GM06990 (cell line): ENCODE measurements at regions not wholly inside any gene's neighbourhood (a gene's known extent, or its start where the extent isn't known, plus 50 kb on each side); places are given as distances from the start of the nearest gene placed in this dataset.

Source experiments
- DNase-seq: peaks from one replicate; pipeline ENCODE4 v3.0.0-alpha.2; 2011; ENCODE audit not compliant: insufficient read length; ENCODE audit errors: extremely low read depth
- H3K27me3 ChIP-seq: replicated peaks from 2 replicates; pipeline ENCODE4 v1.6.0; 2011; ENCODE audit warnings: low read length; ENCODE audit not compliant: control insufficient read depth, insufficient read depth
- H3K36me3 ChIP-seq: 2 replicates; pipeline ENCODE4 v1.5.1; 2011; ENCODE audit warnings: low read length; ENCODE audit not compliant: control insufficient read depth, insufficient read depth
- H3K4me3 ChIP-seq: replicated peaks from 2 replicates; pipeline ENCODE4 v1.5.1; 2011; ENCODE audit warnings: low read depth, mild to moderate bottlenecking, control low read depth, low read length
- TF ChIP-seq, protein P1 (sequence below): IDR thresholded peaks from 2 replicates; pipeline ENCODE4 v1.5.1; 2011; ENCODE audit warnings: low read length, control low read depth, mild to moderate bottlenecking, inconsistent platforms; ENCODE audit not compliant: insufficient read depth, poor library complexity, severe bottlenecking

- no peak overlapping the region for H3K4me3 ChIP-seq
- no peaks in the 10 kb centered on the region for H3K27me3 ChIP-seq
- DNase-seq = no peak
- no peaks in the 10 kb centered on the region for H3K36me3 ChIP-seq
- TF ChIP-seq, protein P1, sequence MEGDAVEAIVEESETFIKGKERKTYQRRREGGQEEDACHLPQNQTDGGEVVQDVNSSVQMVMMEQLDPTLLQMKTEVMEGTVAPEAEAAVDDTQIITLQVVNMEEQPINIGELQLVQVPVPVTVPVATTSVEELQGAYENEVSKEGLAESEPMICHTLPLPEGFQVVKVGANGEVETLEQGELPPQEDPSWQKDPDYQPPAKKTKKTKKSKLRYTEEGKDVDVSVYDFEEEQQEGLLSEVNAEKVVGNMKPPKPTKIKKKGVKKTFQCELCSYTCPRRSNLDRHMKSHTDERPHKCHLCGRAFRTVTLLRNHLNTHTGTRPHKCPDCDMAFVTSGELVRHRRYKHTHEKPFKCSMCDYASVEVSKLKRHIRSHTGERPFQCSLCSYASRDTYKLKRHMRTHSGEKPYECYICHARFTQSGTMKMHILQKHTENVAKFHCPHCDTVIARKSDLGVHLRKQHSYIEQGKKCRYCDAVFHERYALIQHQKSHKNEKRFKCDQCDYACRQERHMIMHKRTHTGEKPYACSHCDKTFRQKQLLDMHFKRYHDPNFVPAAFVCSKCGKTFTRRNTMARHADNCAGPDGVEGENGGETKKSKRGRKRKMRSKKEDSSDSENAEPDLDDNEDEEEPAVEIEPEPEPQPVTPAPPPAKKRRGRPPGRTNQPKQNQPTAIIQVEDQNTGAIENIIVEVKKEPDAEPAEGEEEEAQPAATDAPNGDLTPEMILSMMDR = no peak
Observed at GRCh38 chr1:8217809-8218208, 100.1 kb upstream of the SLC45A1 start.

DNA sequence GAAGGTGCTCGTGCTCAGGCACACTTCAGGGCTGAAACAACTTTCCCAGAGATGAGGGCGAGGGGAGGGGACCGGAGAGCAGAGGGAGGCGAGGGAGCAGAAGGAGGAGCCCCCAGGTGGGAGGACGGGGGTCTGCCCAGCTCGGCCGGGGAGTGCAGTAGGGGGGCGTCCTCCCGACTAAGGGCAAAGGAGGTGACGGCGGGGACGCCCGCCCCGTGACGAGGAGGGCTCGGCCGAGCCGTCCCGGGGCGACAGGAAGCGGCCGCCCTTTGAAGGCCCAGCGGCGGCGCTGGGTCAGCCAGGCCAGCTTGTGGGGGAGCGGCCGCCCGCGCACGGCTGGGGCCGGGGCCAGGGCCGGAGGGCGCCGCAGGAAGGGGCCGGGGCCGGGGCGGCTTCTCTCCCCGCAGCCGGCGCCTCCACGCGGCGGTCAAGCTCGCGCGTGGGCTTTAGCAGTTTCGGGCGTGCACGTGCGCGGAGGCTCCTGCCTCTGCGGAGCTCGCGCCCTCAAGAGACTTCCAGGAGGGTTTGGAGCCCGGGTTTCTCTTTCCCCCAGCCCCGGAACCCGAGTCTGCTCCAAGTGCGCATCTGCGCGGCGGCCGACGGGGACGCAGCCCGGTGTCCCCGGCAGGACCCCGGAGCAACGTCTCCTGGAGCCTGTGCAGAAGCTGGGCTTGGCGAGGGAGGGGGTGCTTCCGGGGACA is 100.8 kb upstream of the SLC45A1 start:
- Histone ChIP-seq H3K27me3 (no peaks in the 10 kb centered on the region; the same call in 1 of the 2 replicates), H3K4me3 (no peak overlapping the region), H3K36me3 (no peaks in the 10 kb centered on the region)
- no peak for DNase-seq
- TF ChIP-seq, protein P1 = no peak

GRCh38 chr1:8216005-8216404 is 101.9 kb upstream of the SLC45A1 start:
- DNase-seq = no peak
- H3K36me3 ChIP-seq = no peaks in the 10 kb centered on the region
- TF ChIP-seq, protein P1 = no peak
- no peaks in the 10 kb centered on the region; the same call in 1 of the 2 replicates for H3K27me3 ChIP-seq
- H3K4me3 ChIP-seq = no peak overlapping the region

DNA sequence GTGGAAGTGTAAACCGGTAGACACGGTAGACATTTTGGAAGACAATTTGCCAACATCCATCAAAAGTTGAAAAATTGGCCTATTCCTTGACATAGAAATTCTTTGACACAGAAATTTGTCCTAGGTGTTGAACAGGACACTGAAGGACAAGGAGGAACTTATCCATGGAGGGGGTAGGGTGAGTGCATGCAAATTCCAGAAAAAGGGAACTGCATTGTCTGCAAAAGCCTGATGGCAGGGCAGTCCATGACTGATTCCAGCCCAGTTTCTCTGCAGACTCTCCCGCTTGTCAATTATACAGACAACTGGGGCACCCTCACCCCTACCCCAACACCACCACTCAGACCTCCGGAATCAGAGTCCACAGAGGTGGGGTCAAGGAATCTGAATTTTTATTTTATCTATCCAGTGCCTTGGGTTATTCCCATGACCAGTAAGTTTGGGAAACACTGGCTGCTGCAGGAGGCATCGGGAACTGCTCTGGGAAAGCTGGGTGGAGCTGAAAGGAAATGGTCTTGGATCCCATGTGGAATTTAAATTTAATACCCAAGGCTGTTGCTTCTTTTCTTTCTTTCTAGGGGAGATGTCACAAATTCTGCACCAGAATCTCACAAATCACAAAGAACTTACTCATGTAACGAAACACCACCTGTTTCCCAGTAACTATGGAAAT is 103.3 kb upstream of the SLC45A1 start:
- no peak for DNase-seq
- H3K27me3 ChIP-seq = no peaks in the 10 kb centered on the region; the same call in 1 of the 2 replicates
- no peak overlapping the region for H3K4me3 ChIP-seq
- no peaks in the 10 kb centered on the region for H3K36me3 ChIP-seq
- TF ChIP-seq, protein P1 = no peak

- H3K4me3 ChIP-seq = no peak overlapping the region
- H3K27me3 ChIP-seq = no peaks in the 10 kb centered on the region; the same call in 1 of the 2 replicates
- no peaks in the 10 kb centered on the region for H3K36me3 ChIP-seq
- TF ChIP-seq, protein P1 = no peak
- no peak for DNase-seq
Observed at GRCh38 chr1:8213676-8214075, 104.2 kb upstream of the SLC45A1 start.
